ENCODE measurements at regions not wholly inside any gene's neighbourhood (a gene's known extent, or its start where the extent isn't known, plus 50 kb on each side); places are given as distances from the start of the nearest gene placed in this dataset.
A peak's percentile ranks its signal among the peaks of the same experiment; 100 is the strongest.

DNA sequence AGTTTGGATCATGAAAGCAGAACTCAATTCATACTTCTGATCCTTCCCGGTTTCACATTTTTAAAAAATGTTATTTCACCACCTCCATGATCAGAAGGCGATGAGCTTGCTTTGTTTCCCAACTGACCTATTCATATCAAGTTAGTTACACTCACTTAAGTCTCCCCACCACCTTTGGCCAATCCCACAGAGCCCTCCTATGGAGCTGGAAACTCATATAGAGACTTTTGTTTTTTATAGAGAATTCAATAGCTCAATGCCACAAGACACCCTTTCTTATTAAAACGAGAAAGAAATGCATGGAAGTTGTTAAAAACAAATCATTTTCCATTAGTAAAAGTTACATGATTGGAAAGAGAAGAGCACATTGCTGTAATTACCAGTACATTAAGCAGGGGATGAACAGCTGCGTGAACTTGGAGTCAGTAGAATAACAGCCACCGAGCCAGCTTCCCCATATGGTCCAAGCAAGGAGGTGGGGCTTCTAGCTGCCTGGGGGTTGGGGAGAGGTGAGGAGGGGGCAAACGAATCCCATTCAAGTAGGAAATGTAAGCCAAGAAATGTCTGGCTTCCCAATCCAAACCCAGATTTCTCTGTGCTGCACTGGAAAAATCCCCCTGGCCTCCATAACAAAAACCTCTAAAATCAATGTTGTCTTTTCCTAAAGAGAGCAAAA lies 614.5 kb downstream of the IRS1 start:
- Histone ChIP-seq H3K79me2 (ENCODE audit: insufficient read depth) (no peaks in the 10 kb centered on the region), H3K9me2 (ENCODE audit: insufficient read depth) (no peaks in the 10 kb centered on the region), H3K36me3 (ENCODE audit: low read depth) (no peaks in the 10 kb centered on the region), H3K9me3 (ENCODE audit: low read depth) (no peaks in the 10 kb centered on the region), H3K4me1 (ENCODE audit: insufficient read depth) (peaks cover 43% of the 10 kb centered on the region), H3K4me3 (peak overlapping the region; percentile 57), H4K20me1 (ENCODE audit: insufficient read depth) (no peaks in the 10 kb centered on the region), H3K9ac (peak overlapping the region; percentile 54), H3K4me2 (ENCODE audit: unreplicated experiment) (peak overlapping the region; percentile 84), H3K27ac (peak overlapping the region; percentile 91), H3F3A (ENCODE audit: insufficient read depth) (peaks cover 44% of the 10 kb centered on the region), H3K27me3 (replicated peaks; ENCODE audit: insufficient read depth) (no peaks in the 10 kb centered on the region), H2AFZ (peak overlapping the region; percentile 64)
- in situ Hi-C loops (cut with MboI): no loop called here
- no peak for TF ChIP-seq EZH2phosphoT487 (IDR thresholded peaks at IDR 0.05; ENCODE audit: insufficient read depth, low read depth)
- TF ChIP-seq EZH2 (IDR thresholded peaks at IDR 0.05; ENCODE audit: insufficient read depth, poor library complexity, severe bottlenecking): no peak
- DNase-seq: peak; percentile 46
- WGBS, 2 experiments (ENCODE audit: low coverage in 1 of 2, low lambda C conversion rate in 2 of 2, missing lambda C conversion rate in 2 of 2): 13 to 21% methylated on average over 6 of the region's 6 CpGs

- 95 to 98% methylated on average over 2 of the region's 2 CpGs for WGBS, 2 experiments (ENCODE audit: low coverage in 1 of 2, low lambda C conversion rate in 2 of 2, missing lambda C conversion rate in 2 of 2)
- H3F3A ChIP-seq (ENCODE audit: insufficient read depth): peaks cover 44% of the 10 kb centered on the region
- H3K79me2 ChIP-seq (ENCODE audit: insufficient read depth): no peaks in the 10 kb centered on the region
- H3K27me3 ChIP-seq (replicated peaks; ENCODE audit: insufficient read depth): no peaks in the 10 kb centered on the region
- no peak for DNase-seq
- in situ Hi-C loops (cut with MboI): no loop called here
- no peaks in the 10 kb centered on the region for H3K9me2 ChIP-seq (ENCODE audit: insufficient read depth)
- peak overlapping the region; percentile 84 for H3K4me2 ChIP-seq (ENCODE audit: unreplicated experiment)
- H3K4me3 ChIP-seq: peak overlapping the region; percentile 57; the same call in 1 of the 2 replicates
- H3K9me3 ChIP-seq (ENCODE audit: low read depth): no peaks in the 10 kb centered on the region
- TF ChIP-seq EZH2 (IDR thresholded peaks at IDR 0.05; ENCODE audit: insufficient read depth, poor library complexity, severe bottlenecking) (no peak), EZH2phosphoT487 (IDR thresholded peaks at IDR 0.05; ENCODE audit: insufficient read depth, low read depth) (no peak)
- H4K20me1 ChIP-seq (ENCODE audit: insufficient read depth): no peaks in the 10 kb centered on the region
- peak overlapping the region; percentile 64; the same call in 1 of the 2 replicates for H2AFZ ChIP-seq
- peak overlapping the region; percentile 91 for H3K27ac ChIP-seq
- peaks cover 43% of the 10 kb centered on the region for H3K4me1 ChIP-seq (ENCODE audit: insufficient read depth)
- H3K36me3 ChIP-seq (ENCODE audit: low read depth): no peaks in the 10 kb centered on the region
- peak overlapping the region; percentile 54; the same call in 1 of the 2 replicates for H3K9ac ChIP-seq
Observed at GRCh38 chr2:226184540-226184939, 615.1 kb downstream of the IRS1 start.

GRCh38 chr2:226183550-226183949 lies 616.1 kb downstream of the IRS1 start:
- Histone ChIP-seq H4K20me1 (ENCODE audit: insufficient read depth) (no peaks in the 10 kb centered on the region), H3K4me3 (no peak overlapping the region), H3F3A (ENCODE audit: insufficient read depth) (peaks cover 44% of the 10 kb centered on the region), H3K9ac (no peak overlapping the region), H3K4me2 (ENCODE audit: unreplicated experiment) (no peak overlapping the region), H3K9me3 (ENCODE audit: low read depth) (peaks cover under 1% of the 10 kb centered on the region), H3K9me2 (ENCODE audit: insufficient read depth) (no peaks in the 10 kb centered on the region), H3K27me3 (replicated peaks; ENCODE audit: insufficient read depth) (no peaks in the 10 kb centered on the region), H2AFZ (no peak overlapping the region), H3K27ac (no peak overlapping the region), H3K79me2 (ENCODE audit: insufficient read depth) (no peaks in the 10 kb centered on the region), H3K36me3 (ENCODE audit: low read depth) (no peaks in the 10 kb centered on the region), H3K4me1 (ENCODE audit: insufficient read depth) (peaks cover 43% of the 10 kb centered on the region)
- TF ChIP-seq EZH2phosphoT487 (IDR thresholded peaks at IDR 0.05; ENCODE audit: insufficient read depth, low read depth) (no peak), EZH2 (IDR thresholded peaks at IDR 0.05; ENCODE audit: insufficient read depth, poor library complexity, severe bottlenecking) (no peak)
- WGBS, 2 experiments (ENCODE audit: low coverage in 1 of 2, low lambda C conversion rate in 2 of 2, missing lambda C conversion rate in 2 of 2): 80 to 85% methylated on average over 3 of the region's 3 CpGs
- in situ Hi-C loops (cut with MboI): no loop called here
- DNase-seq: no peak

- 93 to 96% methylated on average over 2 of the region's 2 CpGs for WGBS, 2 experiments (ENCODE audit: low coverage in 1 of 2, low lambda C conversion rate in 2 of 2, missing lambda C conversion rate in 2 of 2)
- H3K79me2 ChIP-seq (ENCODE audit: insufficient read depth): no peaks in the 10 kb centered on the region
- no peaks in the 10 kb centered on the region for H4K20me1 ChIP-seq (ENCODE audit: insufficient read depth)
- H3K9ac ChIP-seq: no peak overlapping the region
- H2AFZ ChIP-seq: no peak overlapping the region
- H3K4me3 ChIP-seq: no peak overlapping the region
- no peaks in the 10 kb centered on the region for H3K27me3 ChIP-seq (replicated peaks; ENCODE audit: insufficient read depth)
- no peaks in the 10 kb centered on the region for H3K9me2 ChIP-seq (ENCODE audit: insufficient read depth)
- no peak for DNase-seq
- H3K9me3 ChIP-seq (ENCODE audit: low read depth): peaks cover 4% of the 10 kb centered on the region
- H3K4me2 ChIP-seq (ENCODE audit: unreplicated experiment): no peak overlapping the region
- no peak overlapping the region for H3K27ac ChIP-seq
- H3K36me3 ChIP-seq (ENCODE audit: low read depth): no peaks in the 10 kb centered on the region
- TF ChIP-seq EZH2phosphoT487 (IDR thresholded peaks at IDR 0.05; ENCODE audit: insufficient read depth, low read depth) (no peak), EZH2 (IDR thresholded peaks at IDR 0.05; ENCODE audit: insufficient read depth, poor library complexity, severe bottlenecking) (no peak)
- peaks cover 40% of the 10 kb centered on the region for H3F3A ChIP-seq (ENCODE audit: insufficient read depth)
- H3K4me1 ChIP-seq (ENCODE audit: insufficient read depth): peaks cover 40% of the 10 kb centered on the region
- in situ Hi-C loops (cut with MboI): no loop called here
Observed at GRCh38 chr2:226183033-226183432, 616.6 kb downstream of the IRS1 start.

Measured in GM23248 (cell line).